IPS-20b (cell line): ENCODE measurements at regions not wholly inside any gene's neighbourhood (a gene's known extent, or its start where the extent isn't known, plus 50 kb on each side); places are given as distances from the start of the nearest gene placed in this dataset.

Experiments used
- H3K27ac ChIP-seq: one replicate; pipeline ENCODE4 v1.5.1; 2013; ENCODE audit warnings: low read length
- H3K27me3 ChIP-seq: 2 replicates; pipeline ENCODE4 v1.6.1; 2013; ENCODE audit warnings: mild to moderate bottlenecking, low read length, inconsistent platforms; ENCODE audit not compliant: insufficient read depth
- H3K36me3 ChIP-seq: 2 replicates; pipeline ENCODE4 v1.6.1; 2013; ENCODE audit warnings: low read depth, mild to moderate bottlenecking, inconsistent platforms, low read length, moderate library complexity; ENCODE audit not compliant: insufficient read depth
- H3K4me1 ChIP-seq: 2 replicates; pipeline ENCODE4 v1.6.1; 2013; ENCODE audit warnings: mild to moderate bottlenecking, control low read depth, inconsistent platforms, low read length, moderate library complexity; ENCODE audit not compliant: insufficient read depth
- H3K4me3 ChIP-seq: 2 replicates; pipeline ENCODE4 v1.5.1; 2013; ENCODE audit warnings: mild to moderate bottlenecking, low read length, inconsistent platforms
- H3K9ac ChIP-seq: 2 replicates; pipeline ENCODE4 v1.6.1; 2013; ENCODE audit warnings: low read depth, mild to moderate bottlenecking, inconsistent platforms, low read length, moderate library complexity
- H3K9me3 ChIP-seq: 2 replicates; pipeline ENCODE4 v1.6.1; 2013; ENCODE audit warnings: mild to moderate bottlenecking, low read depth, low read length, inconsistent platforms; ENCODE audit not compliant: insufficient read depth

- no peak overlapping the region for H3K9ac ChIP-seq
- no peak overlapping the region for H3K4me3 ChIP-seq
- no peaks in the 10 kb centered on the region for H3K27me3 ChIP-seq
- H3K9me3 ChIP-seq, result no peaks in the 10 kb centered on the region
- no peaks in the 10 kb centered on the region; the same call in none of the 2 replicates for H3K4me1 ChIP-seq
- H3K27ac ChIP-seq, result no peak overlapping the region
- H3K36me3 ChIP-seq, result no peaks in the 10 kb centered on the region
Observed at GRCh38 chr3:171943262-171944117, 95.9 kb upstream of the FNDC3B start.

DNA sequence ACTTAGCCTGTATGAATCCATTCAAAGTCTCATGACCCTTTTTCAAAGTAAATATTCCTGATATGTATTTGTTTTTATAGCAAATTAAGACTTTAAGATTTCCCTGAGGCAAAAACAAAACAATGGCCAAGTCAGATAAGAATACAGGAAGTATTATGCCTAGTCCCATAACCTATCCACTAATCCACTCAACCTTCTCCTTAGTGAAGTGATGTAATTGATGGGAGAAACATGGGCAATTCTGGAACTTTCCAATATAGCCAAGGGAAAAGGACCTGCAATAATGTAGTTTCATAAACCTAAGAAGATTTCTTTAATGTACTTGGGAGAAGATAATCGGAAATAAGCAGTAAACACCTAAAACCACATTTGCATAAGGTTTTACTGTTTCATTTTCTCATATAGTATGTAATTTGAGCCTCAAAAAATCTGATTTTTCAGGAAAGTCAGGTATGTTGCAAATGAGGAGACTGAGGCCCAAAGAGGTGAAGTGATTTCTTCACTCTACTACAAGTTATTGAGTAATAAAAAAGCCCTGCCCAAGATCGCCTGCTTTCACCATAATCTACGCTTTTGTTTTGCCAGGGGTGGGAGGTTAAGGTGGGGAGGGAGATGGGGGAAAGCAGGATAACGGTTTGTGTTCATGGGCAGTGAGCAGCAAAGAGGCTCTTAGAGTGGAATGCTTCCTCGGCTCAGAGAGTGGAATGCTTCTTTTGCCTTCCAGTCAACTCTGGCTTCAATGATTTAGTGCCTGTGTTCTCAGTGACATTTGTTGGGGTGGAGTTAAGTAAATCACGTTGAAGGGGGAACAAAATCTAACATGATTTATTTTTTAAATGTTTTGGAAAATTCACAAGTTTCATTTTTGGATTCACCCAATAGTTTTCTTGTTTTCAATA lies 95.0 kb upstream of the FNDC3B start:
- H3K27me3 ChIP-seq, result no peaks in the 10 kb centered on the region
- H3K4me3 ChIP-seq, result no peak overlapping the region
- H3K4me1 ChIP-seq, result no peaks in the 10 kb centered on the region; the same call in none of the 2 replicates
- no peak overlapping the region for H3K9ac ChIP-seq
- H3K36me3 ChIP-seq, result no peaks in the 10 kb centered on the region
- H3K9me3 ChIP-seq, result no peaks in the 10 kb centered on the region
- H3K27ac ChIP-seq, result no peak overlapping the region

- no peaks in the 10 kb centered on the region for H3K27me3 ChIP-seq
- no peaks in the 10 kb centered on the region for H3K9me3 ChIP-seq
- no peak overlapping the region for H3K27ac ChIP-seq
- H3K9ac ChIP-seq, result no peak overlapping the region
- H3K36me3 ChIP-seq, result no peaks in the 10 kb centered on the region
- H3K4me3 ChIP-seq, result no peak overlapping the region
- H3K4me1 ChIP-seq, result peaks cover 7% of the 10 kb centered on the region
Observed at GRCh38 chr3:171948674-171949073, 90.7 kb upstream of the FNDC3B start.

DNA sequence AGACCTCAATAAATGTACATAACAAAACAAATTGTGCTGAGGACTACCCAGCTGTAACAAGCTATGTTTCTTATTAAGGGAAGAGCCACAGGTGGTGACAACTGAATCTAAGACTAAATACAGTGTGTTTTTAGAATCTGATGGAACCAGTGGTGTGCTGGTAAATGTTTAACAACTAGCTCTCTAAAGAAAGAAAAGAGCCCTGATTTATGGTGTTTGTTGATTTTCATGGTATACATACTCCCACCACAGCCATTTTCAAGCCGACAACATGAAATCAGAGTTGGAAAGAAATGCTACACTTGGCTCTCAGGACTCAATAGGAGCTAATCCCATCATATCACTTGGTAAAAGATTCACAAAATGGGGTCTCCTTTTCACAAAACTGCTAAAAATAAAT lies 89.8 kb upstream of the FNDC3B start:
- H3K4me3 ChIP-seq, result no peak overlapping the region
- no peaks in the 10 kb centered on the region for H3K9me3 ChIP-seq
- peaks cover 7% of the 10 kb centered on the region for H3K4me1 ChIP-seq
- H3K36me3 ChIP-seq, result no peaks in the 10 kb centered on the region
- H3K27ac ChIP-seq, result no peak overlapping the region
- H3K9ac ChIP-seq, result no peak overlapping the region
- no peaks in the 10 kb centered on the region for H3K27me3 ChIP-seq

DNA sequence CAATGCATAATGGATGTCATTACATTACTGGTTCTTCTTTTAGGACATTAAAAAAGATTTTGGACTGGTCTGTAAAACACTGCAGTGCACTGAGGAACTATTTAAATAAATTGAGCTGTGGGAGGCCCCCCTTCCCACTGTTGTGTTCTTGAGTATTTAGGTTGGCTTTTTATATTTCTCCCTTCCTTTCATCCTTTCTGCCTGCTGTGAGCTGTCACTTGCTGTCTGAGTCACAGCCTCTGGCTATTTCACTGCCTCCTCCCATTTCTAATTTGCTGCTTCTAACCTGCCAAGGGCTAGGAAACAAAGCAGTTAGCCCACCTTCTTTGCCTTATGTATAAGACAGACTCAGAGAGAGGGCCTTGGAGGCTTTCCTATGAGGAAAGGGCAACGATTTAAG lies 89.0 kb upstream of the FNDC3B start:
- Histone ChIP-seq H3K27me3 (no peaks in the 10 kb centered on the region), H3K9ac (no peak overlapping the region), H3K9me3 (no peaks in the 10 kb centered on the region), H3K36me3 (no peaks in the 10 kb centered on the region), H3K27ac (no peak overlapping the region), H3K4me3 (no peak overlapping the region), H3K4me1 (peaks cover 7% of the 10 kb centered on the region)

DNA sequence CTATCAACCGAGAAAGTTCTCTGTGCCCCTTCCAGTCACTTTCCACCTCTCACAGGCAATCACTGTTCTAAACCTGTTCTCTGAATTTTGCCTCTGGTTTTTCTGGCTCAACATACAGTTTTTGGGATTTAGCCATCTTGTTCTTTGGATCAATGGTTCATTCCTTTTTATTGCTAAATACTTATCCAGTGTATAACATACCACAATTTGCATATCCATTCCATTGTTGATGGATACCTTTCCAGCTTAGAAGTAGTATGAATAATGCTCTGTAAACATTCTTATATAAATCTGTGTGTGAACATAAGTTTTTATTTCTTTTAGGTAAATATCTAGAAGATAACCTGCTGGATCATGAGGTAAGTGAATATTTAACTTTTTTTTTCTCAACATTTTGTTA lies 87.8 kb upstream of the FNDC3B start:
- H3K36me3 ChIP-seq, result no peaks in the 10 kb centered on the region
- no peak overlapping the region for H3K4me3 ChIP-seq
- H3K27me3 ChIP-seq, result no peaks in the 10 kb centered on the region
- peaks cover 7% of the 10 kb centered on the region for H3K4me1 ChIP-seq
- no peak overlapping the region for H3K27ac ChIP-seq
- H3K9me3 ChIP-seq, result no peaks in the 10 kb centered on the region
- no peak overlapping the region for H3K9ac ChIP-seq

GRCh38 chr3:171953301-171954022 lies 85.9 kb upstream of the FNDC3B start:
- H3K4me1 ChIP-seq, result peaks cover 7% of the 10 kb centered on the region
- H3K36me3 ChIP-seq, result no peaks in the 10 kb centered on the region
- no peaks in the 10 kb centered on the region for H3K9me3 ChIP-seq
- no peak overlapping the region for H3K27ac ChIP-seq
- H3K27me3 ChIP-seq, result no peaks in the 10 kb centered on the region
- H3K4me3 ChIP-seq, result no peak overlapping the region
- H3K9ac ChIP-seq, result no peak overlapping the region

- Histone ChIP-seq H3K4me3 (no peak overlapping the region), H3K36me3 (no peaks in the 10 kb centered on the region), H3K9ac (no peak overlapping the region), H3K9me3 (no peaks in the 10 kb centered on the region), H3K4me1 (peaks cover 16% of the 10 kb centered on the region), H3K27me3 (no peaks in the 10 kb centered on the region), H3K27ac (no peak overlapping the region)
Observed at GRCh38 chr3:171954690-171955383, 84.5 kb upstream of the FNDC3B start.

DNA sequence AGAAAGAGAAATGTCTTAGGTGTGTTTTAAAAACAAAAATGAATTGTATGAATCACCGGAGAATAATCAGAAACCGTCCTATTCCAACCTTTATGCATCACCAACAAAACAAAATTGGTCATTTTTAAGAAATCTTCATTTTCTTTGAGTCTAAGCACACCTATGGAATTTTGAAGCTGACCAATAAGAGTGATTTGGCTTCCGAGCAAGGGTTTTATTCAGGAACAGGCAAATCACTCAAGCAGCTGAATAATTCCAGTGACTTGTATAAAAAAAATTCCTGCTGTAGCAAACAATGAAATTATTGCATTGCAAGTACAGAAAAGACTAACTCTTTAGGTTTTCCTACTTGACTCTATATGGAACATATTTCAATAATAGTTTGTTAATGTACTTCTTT lies 83.8 kb upstream of the FNDC3B start:
- Histone ChIP-seq H3K9me3 (no peaks in the 10 kb centered on the region), H3K27me3 (no peaks in the 10 kb centered on the region), H3K9ac (no peak overlapping the region), H3K36me3 (no peaks in the 10 kb centered on the region), H3K4me1 (peaks cover 16% of the 10 kb centered on the region), H3K4me3 (no peak overlapping the region), H3K27ac (no peak overlapping the region)

DNA sequence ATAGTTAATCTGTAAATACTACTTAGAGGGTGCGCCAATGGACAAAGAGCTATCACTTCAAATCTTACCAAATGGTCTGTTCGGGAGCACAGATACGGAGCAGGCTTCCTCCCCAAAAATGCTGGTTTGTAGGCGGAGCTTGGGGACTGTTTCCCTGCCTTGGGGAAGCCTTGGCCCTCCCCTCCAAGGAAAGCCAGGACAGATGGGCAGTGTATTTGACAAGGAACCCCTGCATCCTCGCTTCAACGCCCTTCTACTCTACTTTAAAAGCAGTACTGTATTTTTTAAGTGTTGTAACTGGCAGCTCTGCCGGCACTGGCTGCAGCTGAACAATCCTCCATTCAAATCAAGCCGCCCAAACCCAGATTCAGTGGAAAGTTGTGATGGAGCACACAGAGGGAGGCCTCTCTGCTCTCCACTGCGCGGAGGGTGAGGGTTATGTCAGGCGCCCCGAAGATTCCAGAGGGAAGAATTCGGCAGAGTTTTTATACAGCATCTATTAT lies 83.1 kb upstream of the FNDC3B start:
- no peaks in the 10 kb centered on the region for H3K36me3 ChIP-seq
- no peak overlapping the region for H3K27ac ChIP-seq
- H3K9me3 ChIP-seq, result no peaks in the 10 kb centered on the region
- no peak overlapping the region for H3K9ac ChIP-seq
- H3K27me3 ChIP-seq, result no peaks in the 10 kb centered on the region
- H3K4me3 ChIP-seq, result no peak overlapping the region
- peaks cover 12% of the 10 kb centered on the region; the same call in 1 of the 2 replicates for H3K4me1 ChIP-seq

- H3K9ac ChIP-seq, result no peak overlapping the region
- no peaks in the 10 kb centered on the region for H3K27me3 ChIP-seq
- H3K4me1 ChIP-seq, result peaks cover 12% of the 10 kb centered on the region; the same call in 1 of the 2 replicates
- no peak overlapping the region for H3K4me3 ChIP-seq
- H3K36me3 ChIP-seq, result no peaks in the 10 kb centered on the region
- H3K27ac ChIP-seq, result no peak overlapping the region
- H3K9me3 ChIP-seq, result no peaks in the 10 kb centered on the region
Observed at GRCh38 chr3:171956705-171957104, 82.7 kb upstream of the FNDC3B start.
